OCI-M2 (cell line): ENCODE measurements at regions not wholly inside any gene's neighbourhood (a gene's known extent, or its start where the extent isn't known, plus 50 kb on each side); places are given as distances from the start of the nearest gene placed in this dataset.
"Not testable (repeated sequence)": the region's sequence is repeated elsewhere in the genome, so short reads cannot be mapped to it uniquely, and the experiment has no call there.

Experiments
- DNase-seq: peaks from one replicate; lab custom pipeline; 2025; ENCODE audit not compliant: unreplicated experiment; lab: John Stamatoyannopoulos, UW

GRCh38 chr17:27090450-27091042 lies 203.4 kb upstream of the WSB1 start:
- DNase-seq: not testable (repeated sequence)

GRCh38 chr17:27091043-27091497 lies 202.8 kb upstream of the WSB1 start:
- no peak for DNase-seq

- DNase-seq: not testable (repeated sequence)
Observed at GRCh38 chr17:27094179-27094578, 199.7 kb upstream of the WSB1 start.

GRCh38 chr17:27095821-27096220 lies 198.1 kb upstream of the WSB1 start:
- DNase-seq: not testable (repeated sequence)

GRCh38 chr17:27099266-27099665 lies 194.6 kb upstream of the WSB1 start:
- not testable (repeated sequence) for DNase-seq

- not testable (repeated sequence) for DNase-seq
Observed at GRCh38 chr17:27104605-27105221, 189.2 kb upstream of the WSB1 start.

- DNase-seq: no peak
Observed at GRCh38 chr17:27105636-27106035, 188.3 kb upstream of the WSB1 start.

- no peak for DNase-seq
Observed at GRCh38 chr17:27106347-27106981, 187.4 kb upstream of the WSB1 start.

GRCh38 chr17:27106982-27107360 lies 186.9 kb upstream of the WSB1 start:
- DNase-seq: no peak

GRCh38 chr17:27107386-27108328 lies 186.3 kb upstream of the WSB1 start:
- DNase-seq: not testable (repeated sequence)

- no peak for DNase-seq
Observed at GRCh38 chr17:27109346-27109745, 184.6 kb upstream of the WSB1 start.

- no peak for DNase-seq
Observed at GRCh38 chr17:27153005-27153404, 140.9 kb upstream of the WSB1 start.

- no peak for DNase-seq
Observed at GRCh38 chr17:27155866-27156265, 138.0 kb upstream of the WSB1 start.

- DNase-seq: no peak
Observed at GRCh38 chr17:27157297-27157696, 136.6 kb upstream of the WSB1 start.

- no peak for DNase-seq
Observed at GRCh38 chr17:27157898-27158297, 136.0 kb upstream of the WSB1 start.

GRCh38 chr17:27158382-27158781 lies 135.5 kb upstream of the WSB1 start:
- no peak for DNase-seq

- no peak for DNase-seq
Observed at GRCh38 chr17:27180322-27180721, 113.6 kb upstream of the WSB1 start.

GRCh38 chr17:27181379-27181925 lies 112.5 kb upstream of the WSB1 start:
- not testable (repeated sequence) for DNase-seq

GRCh38 chr17:27181935-27182334 lies 112.0 kb upstream of the WSB1 start:
- no peak for DNase-seq

GRCh38 chr17:27197505-27197904 lies 96.4 kb upstream of the WSB1 start:
- DNase-seq: not testable (repeated sequence)

- DNase-seq: no peak
Observed at GRCh38 chr17:27199948-27200347, 94.0 kb upstream of the WSB1 start.
